ENCODE measurements at regions not wholly inside any gene's neighbourhood (a gene's known extent, or its start where the extent isn't known, plus 50 kb on each side); places are given as distances from the start of the nearest gene placed in this dataset.

DNA sequence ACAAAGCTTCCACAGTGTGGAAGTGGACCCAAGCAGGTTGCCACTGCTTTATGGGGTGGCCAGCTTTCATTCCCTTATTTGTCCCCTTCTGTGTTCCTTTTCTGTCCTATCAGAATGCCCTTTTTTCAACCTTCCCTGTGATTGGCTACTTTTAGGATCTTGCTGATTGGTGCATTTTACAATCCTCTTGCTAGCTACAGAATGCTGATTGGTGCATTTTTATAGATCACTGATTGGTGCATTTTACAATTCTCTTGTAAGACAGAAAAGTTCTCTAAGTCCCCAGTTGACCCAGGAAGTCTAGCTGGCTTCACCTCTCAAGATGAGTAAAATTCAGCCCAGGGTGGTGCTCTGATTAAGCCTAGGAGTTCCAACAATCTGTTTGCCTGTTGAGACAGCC is 157.2 kb upstream of the ERCC6L2 start:
- TF ChIP-seq, protein P1, sequence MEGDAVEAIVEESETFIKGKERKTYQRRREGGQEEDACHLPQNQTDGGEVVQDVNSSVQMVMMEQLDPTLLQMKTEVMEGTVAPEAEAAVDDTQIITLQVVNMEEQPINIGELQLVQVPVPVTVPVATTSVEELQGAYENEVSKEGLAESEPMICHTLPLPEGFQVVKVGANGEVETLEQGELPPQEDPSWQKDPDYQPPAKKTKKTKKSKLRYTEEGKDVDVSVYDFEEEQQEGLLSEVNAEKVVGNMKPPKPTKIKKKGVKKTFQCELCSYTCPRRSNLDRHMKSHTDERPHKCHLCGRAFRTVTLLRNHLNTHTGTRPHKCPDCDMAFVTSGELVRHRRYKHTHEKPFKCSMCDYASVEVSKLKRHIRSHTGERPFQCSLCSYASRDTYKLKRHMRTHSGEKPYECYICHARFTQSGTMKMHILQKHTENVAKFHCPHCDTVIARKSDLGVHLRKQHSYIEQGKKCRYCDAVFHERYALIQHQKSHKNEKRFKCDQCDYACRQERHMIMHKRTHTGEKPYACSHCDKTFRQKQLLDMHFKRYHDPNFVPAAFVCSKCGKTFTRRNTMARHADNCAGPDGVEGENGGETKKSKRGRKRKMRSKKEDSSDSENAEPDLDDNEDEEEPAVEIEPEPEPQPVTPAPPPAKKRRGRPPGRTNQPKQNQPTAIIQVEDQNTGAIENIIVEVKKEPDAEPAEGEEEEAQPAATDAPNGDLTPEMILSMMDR (IDR thresholded peaks at IDR 0.05) = no peak
- TF ChIP-seq POLR2A (IDR thresholded peaks at IDR 0.05) = no peak

All from right lobe of liver (tissue), 4 donors.